ENCODE measurements at regions not wholly inside any gene's neighbourhood (a gene's known extent, or its start where the extent isn't known, plus 50 kb on each side); places are given as distances from the start of the nearest gene placed in this dataset.

GRCh38 chr5:8756498-8757084 lies 789.3 kb downstream of the SEMA5A start:
- DNase-seq (ENCODE audit: extremely low read depth in 1 of 2, low read depth in 1 of 2) = no peak

- no peak for DNase-seq (ENCODE audit: extremely low read depth in 1 of 2, low read depth in 1 of 2)
These were observed 780.0 kb downstream of the SEMA5A start for GRCh38 chr5:8765886-8766285.

- DNase-seq (ENCODE audit: extremely low read depth in 1 of 2, low read depth in 1 of 2) = no peak
These were observed 779.4 kb downstream of the SEMA5A start for GRCh38 chr5:8766448-8766847.

GRCh38 chr5:8767111-8767510 lies 778.8 kb downstream of the SEMA5A start:
- DNase-seq (ENCODE audit: extremely low read depth in 1 of 2, low read depth in 1 of 2) = no peak

GRCh38 chr5:8767746-8768145 lies 778.1 kb downstream of the SEMA5A start:
- no peak for DNase-seq (ENCODE audit: extremely low read depth in 1 of 2, low read depth in 1 of 2)

- DNase-seq (ENCODE audit: extremely low read depth in 1 of 2, low read depth in 1 of 2) = no peak
These were observed 776.2 kb downstream of the SEMA5A start for GRCh38 chr5:8769631-8770030.

- DNase-seq (ENCODE audit: extremely low read depth in 1 of 2, low read depth in 1 of 2) = no peak
These were observed 775.4 kb downstream of the SEMA5A start for GRCh38 chr5:8770431-8770830.

- no peak for DNase-seq (ENCODE audit: extremely low read depth in 1 of 2, low read depth in 1 of 2)
These were observed 772.7 kb downstream of the SEMA5A start for GRCh38 chr5:8773046-8773615.

- no peak for DNase-seq (ENCODE audit: extremely low read depth in 1 of 2, low read depth in 1 of 2)
These were observed 761.2 kb downstream of the SEMA5A start for GRCh38 chr5:8784692-8785091.

GRCh38 chr5:8788246-8788645 lies 757.6 kb downstream of the SEMA5A start:
- no peak for DNase-seq (ENCODE audit: extremely low read depth in 1 of 2, low read depth in 1 of 2)

GRCh38 chr5:8805653-8806052 lies 740.2 kb downstream of the SEMA5A start:
- no peak for DNase-seq (ENCODE audit: extremely low read depth in 1 of 2, low read depth in 1 of 2)

GRCh38 chr5:8807636-8808035 lies 738.2 kb downstream of the SEMA5A start:
- DNase-seq (ENCODE audit: extremely low read depth in 1 of 2, low read depth in 1 of 2) = no peak

GRCh38 chr5:8811581-8811980 lies 734.3 kb downstream of the SEMA5A start:
- no peak for DNase-seq (ENCODE audit: extremely low read depth in 1 of 2, low read depth in 1 of 2)

- DNase-seq (ENCODE audit: extremely low read depth in 1 of 2, low read depth in 1 of 2) = no peak
These were observed 732.7 kb downstream of the SEMA5A start for GRCh38 chr5:8813180-8813579.

GRCh38 chr5:8814105-8814504 lies 731.8 kb downstream of the SEMA5A start:
- no peak for DNase-seq (ENCODE audit: extremely low read depth in 1 of 2, low read depth in 1 of 2)

- no peak for DNase-seq (ENCODE audit: extremely low read depth in 1 of 2, low read depth in 1 of 2)
These were observed 721.5 kb downstream of the SEMA5A start for GRCh38 chr5:8824371-8824770.

GRCh38 chr5:8825139-8825757 lies 720.6 kb downstream of the SEMA5A start:
- DNase-seq (ENCODE audit: extremely low read depth in 1 of 2, low read depth in 1 of 2) = no peak

- DNase-seq (ENCODE audit: extremely low read depth in 1 of 2, low read depth in 1 of 2) = no peak
These were observed 719.4 kb downstream of the SEMA5A start for GRCh38 chr5:8826508-8826907.

GRCh38 chr5:8827696-8828095 lies 718.2 kb downstream of the SEMA5A start:
- no peak for DNase-seq (ENCODE audit: extremely low read depth in 1 of 2, low read depth in 1 of 2)

- no peak for DNase-seq (ENCODE audit: extremely low read depth in 1 of 2, low read depth in 1 of 2)
These were observed 717.1 kb downstream of the SEMA5A start for GRCh38 chr5:8828596-8829322.

GRCh38 chr5:8829323-8830029 lies 716.4 kb downstream of the SEMA5A start:
- no peak for DNase-seq (ENCODE audit: extremely low read depth in 1 of 2, low read depth in 1 of 2)

Data from stimulated activated CD8-positive, alpha-beta memory T cell treated with anti-CD3 and anti-CD28 coated beads, Interleukin-7, amount 100 ng/mL, for 48 hours (primary cell).